Left ventricle myocardium inferior (tissue), 1 donor: ENCODE measurements at regions not wholly inside any gene's neighbourhood (a gene's known extent, or its start where the extent isn't known, plus 50 kb on each side); places are given as distances from the start of the nearest gene placed in this dataset.
"Not testable (repeated sequence)": the region's sequence is repeated elsewhere in the genome, so short reads cannot be mapped to it uniquely, and the experiment has no call there.

ENCODE experiments used
- DNase-seq: peaks from one replicate; pipeline ENCODE4 v3.0.0-alpha.2; 2020
- H3K27ac ChIP-seq: fragments of 200-600 bp; replicated peaks from 2 replicates; pipeline ENCODE4 v1.8.0; 2021
- H3K27me3 ChIP-seq: fragments of 200-600 bp; 2 replicates; pipeline ENCODE4 v1.8.0; 2021; ENCODE audit warnings: low read depth
- H3K36me3 ChIP-seq: fragments of 200-600 bp; 2 replicates; pipeline ENCODE4 v1.8.0; 2021
- H3K4me1 ChIP-seq: fragments of 200-600 bp; 2 replicates; pipeline ENCODE4 v1.8.0; 2021
- H3K4me3 ChIP-seq: fragments of 200-600 bp; 2 replicates; pipeline ENCODE4 v1.8.0; 2021; ENCODE audit warnings: mild to moderate bottlenecking, moderate library complexity
- H3K9me3 ChIP-seq: fragments of 200-600 bp; replicated peaks from 2 replicates; pipeline ENCODE4 v1.8.0; 2021
- intact Hi-C: fragments of 100-400 bp; cut with micrococcal nuclease; formaldehyde crosslinking; loops from one replicate; pipeline ENCODE4 v1.11.0; 2022
- TF ChIP-seq, protein P1 (sequence below): fragments of 200-600 bp; IDR thresholded peaks from 2 replicates; pipeline ENCODE4 v1.8.0; 2021; ENCODE audit warnings: antibody characterized with exemption, mild to moderate bottlenecking, borderline replicate concordance
- donor health status: DM: no; HTN: yes; CAD: no; lungs with severe emphysema.

DNA sequence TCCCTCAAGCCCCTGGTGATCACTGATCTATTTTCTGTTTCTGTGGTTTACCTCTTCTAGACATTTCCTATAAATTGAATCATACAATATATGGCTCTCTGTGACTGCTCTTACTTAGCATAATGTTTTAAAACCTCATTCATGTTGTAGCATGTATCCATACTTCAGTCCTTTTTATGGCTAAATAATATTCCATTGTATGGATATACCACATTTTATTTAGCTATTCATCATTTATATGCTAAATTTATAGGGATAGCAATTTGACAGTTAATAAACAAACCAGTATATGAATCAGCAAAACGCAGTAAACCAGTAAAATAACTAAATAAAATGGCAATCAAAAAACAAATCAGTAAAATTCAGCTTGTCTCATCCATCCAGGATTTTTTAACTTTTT, 286.1 kb upstream of the HNRNPA3 start:
- TF ChIP-seq, protein P1, sequence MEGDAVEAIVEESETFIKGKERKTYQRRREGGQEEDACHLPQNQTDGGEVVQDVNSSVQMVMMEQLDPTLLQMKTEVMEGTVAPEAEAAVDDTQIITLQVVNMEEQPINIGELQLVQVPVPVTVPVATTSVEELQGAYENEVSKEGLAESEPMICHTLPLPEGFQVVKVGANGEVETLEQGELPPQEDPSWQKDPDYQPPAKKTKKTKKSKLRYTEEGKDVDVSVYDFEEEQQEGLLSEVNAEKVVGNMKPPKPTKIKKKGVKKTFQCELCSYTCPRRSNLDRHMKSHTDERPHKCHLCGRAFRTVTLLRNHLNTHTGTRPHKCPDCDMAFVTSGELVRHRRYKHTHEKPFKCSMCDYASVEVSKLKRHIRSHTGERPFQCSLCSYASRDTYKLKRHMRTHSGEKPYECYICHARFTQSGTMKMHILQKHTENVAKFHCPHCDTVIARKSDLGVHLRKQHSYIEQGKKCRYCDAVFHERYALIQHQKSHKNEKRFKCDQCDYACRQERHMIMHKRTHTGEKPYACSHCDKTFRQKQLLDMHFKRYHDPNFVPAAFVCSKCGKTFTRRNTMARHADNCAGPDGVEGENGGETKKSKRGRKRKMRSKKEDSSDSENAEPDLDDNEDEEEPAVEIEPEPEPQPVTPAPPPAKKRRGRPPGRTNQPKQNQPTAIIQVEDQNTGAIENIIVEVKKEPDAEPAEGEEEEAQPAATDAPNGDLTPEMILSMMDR: no peak
- Histone ChIP-seq H3K36me3 (no peaks in the 10 kb centered on the region), H3K27me3 (no peaks in the 10 kb centered on the region), H3K4me1 (no peaks in the 10 kb centered on the region), H3K4me3 (no peak overlapping the region), H3K9me3 (peaks cover 13% of the 10 kb centered on the region), H3K27ac (no peak overlapping the region)
- no peak for DNase-seq
- intact Hi-C loops: no loop called here

DNA sequence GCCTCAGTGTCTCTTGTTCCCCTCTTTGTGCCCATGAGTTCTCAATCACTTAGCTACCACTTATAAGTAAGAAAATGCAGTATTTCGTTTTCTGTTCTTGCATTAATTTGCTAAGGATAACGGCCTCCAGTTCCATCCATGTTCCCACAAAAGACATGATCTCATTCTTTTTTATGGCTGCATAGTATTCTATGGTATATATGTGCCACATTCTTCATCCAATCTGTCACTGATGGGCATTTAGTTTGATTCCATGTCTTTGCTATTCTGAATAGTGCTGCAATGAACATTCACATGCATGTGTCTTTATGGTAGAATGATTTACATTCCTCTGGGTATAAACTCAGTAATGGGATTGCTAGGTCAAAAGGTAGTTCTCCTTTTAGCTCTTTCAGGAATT, 283.2 kb upstream of the HNRNPA3 start:
- H3K4me1 ChIP-seq, H3K4me3 ChIP-seq, H3K27me3 ChIP-seq, DNase-seq, H3K27ac ChIP-seq, intact Hi-C loops, H3K36me3 ChIP-seq: not testable (repeated sequence)
- H3K9me3 ChIP-seq: peaks cover 13% of the 10 kb centered on the region

DNA sequence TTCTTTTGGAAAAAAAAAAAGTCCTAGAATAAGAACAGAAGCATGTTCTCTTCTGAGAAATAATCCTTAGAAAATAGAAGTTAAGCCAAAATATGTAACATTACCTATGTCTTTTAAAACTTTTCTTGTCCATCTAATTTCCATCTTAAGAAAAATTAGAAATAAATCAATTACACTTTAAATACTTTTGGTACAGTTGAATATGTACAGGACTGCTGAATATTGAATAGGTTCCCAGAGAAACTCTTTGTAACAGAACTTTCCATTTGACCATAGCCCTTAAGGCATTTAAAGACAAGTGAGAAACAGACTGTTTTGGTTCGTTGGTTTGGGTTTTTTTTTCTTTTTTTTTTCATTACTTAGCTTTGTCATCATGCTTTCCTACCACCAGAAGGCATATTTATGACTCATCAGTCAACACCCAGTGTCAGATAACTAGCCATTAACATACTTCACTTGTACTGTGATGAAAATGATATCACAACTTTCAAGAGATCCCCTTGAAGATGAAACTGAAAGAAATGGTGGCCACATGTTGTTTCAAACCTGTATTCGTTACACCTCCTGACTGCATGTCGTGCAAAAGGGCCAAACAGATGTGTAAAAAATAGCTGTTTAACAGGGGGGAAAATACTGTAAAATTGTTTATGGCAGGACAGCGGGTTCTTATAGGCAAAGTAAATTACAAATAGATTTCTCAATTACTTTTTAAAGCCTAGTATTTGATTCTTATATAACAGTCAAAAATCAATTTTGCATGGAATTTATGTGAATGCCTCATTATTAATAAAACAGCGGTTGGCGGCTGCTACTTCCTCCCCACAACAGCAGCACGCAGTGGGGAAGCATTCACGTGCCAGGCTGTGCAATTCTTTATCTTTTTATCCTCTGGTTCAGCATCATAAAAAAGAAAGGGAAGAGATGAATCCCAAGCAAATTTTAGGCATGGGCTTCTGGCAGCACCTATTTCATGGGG, 280.7 kb upstream of the HNRNPA3 start:
- no peak overlapping the region for H3K4me3 ChIP-seq
- intact Hi-C loops: no loop called here
- DNase-seq: no peak
- H3K27ac ChIP-seq: no peak overlapping the region
- H3K9me3 ChIP-seq: peaks cover 2% of the 10 kb centered on the region
- TF ChIP-seq, protein P1: no peak
- no peaks in the 10 kb centered on the region for H3K36me3 ChIP-seq
- peaks cover 11% of the 10 kb centered on the region for H3K27me3 ChIP-seq
- no peaks in the 10 kb centered on the region for H3K4me1 ChIP-seq

DNA sequence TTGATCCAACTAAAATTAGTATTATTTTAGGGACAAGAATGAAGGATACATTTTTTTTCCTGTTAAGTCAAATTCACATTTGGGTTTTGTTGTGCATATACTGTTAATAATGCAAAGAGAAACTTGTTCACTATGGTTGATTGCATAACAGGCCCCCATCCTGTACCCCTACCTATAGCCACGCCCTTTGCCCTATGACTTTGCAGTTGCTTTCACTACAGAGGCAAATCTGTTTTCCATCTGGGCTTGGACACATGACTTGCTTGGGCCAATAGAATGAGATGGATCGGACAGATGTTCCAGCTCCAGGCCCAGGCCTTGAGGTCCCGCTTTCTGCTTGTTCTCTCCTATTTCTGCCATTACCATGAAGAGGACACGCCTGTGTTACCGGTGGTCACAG, 278.5 kb upstream of the HNRNPA3 start:
- no peak for DNase-seq
- no peak overlapping the region for H3K27ac ChIP-seq
- intact Hi-C loops: no loop called here
- H3K4me1 ChIP-seq: no peaks in the 10 kb centered on the region
- H3K9me3 ChIP-seq: no peaks in the 10 kb centered on the region
- no peaks in the 10 kb centered on the region for H3K36me3 ChIP-seq
- peaks cover 30% of the 10 kb centered on the region for H3K27me3 ChIP-seq
- H3K4me3 ChIP-seq: no peak overlapping the region
- TF ChIP-seq, protein P1: no peak

DNA sequence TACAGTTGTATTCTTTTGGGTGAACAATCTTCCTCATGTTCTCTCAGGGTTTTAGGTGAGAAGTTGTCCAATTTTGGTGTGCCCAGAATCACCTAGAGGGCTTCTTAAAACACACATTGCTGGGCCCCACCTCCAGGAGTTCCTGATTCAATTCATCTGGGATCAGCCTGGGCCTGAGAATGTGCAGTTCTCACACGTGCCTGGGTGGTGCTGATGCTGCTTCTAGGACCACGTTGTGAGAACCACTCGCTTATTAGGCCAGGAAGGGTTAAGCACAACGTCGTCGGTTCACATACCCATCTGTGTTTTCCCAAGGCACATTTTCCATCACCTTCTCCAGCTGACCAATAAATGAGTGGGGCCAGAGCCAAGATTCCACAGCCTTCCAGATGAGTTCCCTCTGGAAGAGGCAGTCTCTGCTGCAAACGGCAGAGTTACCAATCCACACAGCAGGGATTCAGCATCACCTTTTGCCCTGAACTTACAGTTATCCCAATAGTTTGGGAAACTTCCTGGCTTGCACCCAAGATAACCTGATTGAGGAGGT, 277.7 kb upstream of the HNRNPA3 start:
- no peak for DNase-seq
- peaks cover 38% of the 10 kb centered on the region for H3K27me3 ChIP-seq
- no peaks in the 10 kb centered on the region for H3K4me1 ChIP-seq
- no peak overlapping the region for H3K27ac ChIP-seq
- no peaks in the 10 kb centered on the region for H3K36me3 ChIP-seq
- TF ChIP-seq, protein P1: no peak
- H3K9me3 ChIP-seq: no peaks in the 10 kb centered on the region
- intact Hi-C loops: no loop called here
- no peak overlapping the region for H3K4me3 ChIP-seq

DNA sequence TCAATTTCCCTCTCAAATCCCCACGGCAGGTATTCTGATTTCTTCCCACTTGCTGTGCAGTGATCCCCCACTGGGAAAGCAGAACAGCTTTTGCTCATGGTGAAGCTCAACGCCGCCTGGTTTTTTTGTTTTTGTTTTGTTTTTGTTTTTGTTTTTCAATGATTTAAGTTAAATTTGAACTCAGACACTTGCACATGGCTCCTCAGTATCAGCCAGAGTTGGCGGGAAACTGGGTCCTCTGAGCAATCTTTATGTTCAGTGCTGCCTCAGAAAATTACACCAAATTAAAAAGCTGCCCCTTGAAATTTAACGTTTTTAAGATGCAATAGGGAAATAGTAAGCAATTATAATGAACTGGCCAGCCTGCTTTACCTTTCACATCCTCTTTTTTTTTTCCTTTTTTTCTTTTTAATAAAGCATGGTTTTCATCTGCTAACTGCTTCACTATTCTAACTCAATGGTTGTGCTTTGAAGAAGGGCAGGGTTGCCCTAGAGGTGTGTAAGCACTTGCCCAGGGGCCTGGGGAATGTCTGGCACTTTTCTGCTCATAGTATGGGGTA, 277.0 kb upstream of the HNRNPA3 start:
- TF ChIP-seq, protein P1: no peak

More for the DNA sequence above, 277.0 kb upstream of the HNRNPA3 start:
- Histone ChIP-seq H3K36me3 (no peaks in the 10 kb centered on the region), H3K4me1 (no peaks in the 10 kb centered on the region), H3K9me3 (no peaks in the 10 kb centered on the region), H3K27ac (no peak overlapping the region), H3K27me3 (peaks cover 41% of the 10 kb centered on the region), H3K4me3 (no peak overlapping the region)
- DNase-seq: no peak
- intact Hi-C loops: no loop called here
